CD14-positive monocyte (primary cell): ENCODE measurements at regions not wholly inside any gene's neighbourhood (a gene's known extent, or its start where the extent isn't known, plus 50 kb on each side); places are given as distances from the start of the nearest gene placed in this dataset.

Experiments used
- DNase-seq, 3 donors: peaks; one replicate each; pipeline ENCODE4 v3.0.0-alpha.2; 2011 to 2022
- H2AFZ ChIP-seq: 2 replicates; pipeline ENCODE4 v1.6.0; 2012; ENCODE audit warnings: mild to moderate bottlenecking, low read depth, low read length, inconsistent platforms; ENCODE audit not compliant: insufficient read depth, poor library complexity, severe bottlenecking
- H3K27ac ChIP-seq, 2 donors: 1 replicate in 1 of 2; 2 replicates in 1 of 2; pipeline ENCODE4 v1.5.1; 2012 to 2013; ENCODE audit warnings: low read length in 2 of 2, control low read depth in 1 of 2, inconsistent platforms in 1 of 2, low read depth in 1 of 2, mild to moderate bottlenecking in 1 of 2
- H3K27me3 ChIP-seq, 2 donors: one replicate each; pipeline versions ENCODE4 v1.6.0 to v1.6.1; 2011 to 2013; ENCODE audit warnings: low read length in 2 of 2; ENCODE audit not compliant: control insufficient read depth in 2 of 2, insufficient read depth in 2 of 2
- H3K36me3 ChIP-seq, 2 donors: replicated peaks in 1 of 2; 1 replicate in 1 of 2; 2 replicates in 1 of 2; pipeline versions ENCODE4 v1.5.1 to v1.6.1; 2012 to 2013; ENCODE audit warnings: low read length in 2 of 2, control low read depth in 1 of 2, inconsistent platforms in 1 of 2, mild to moderate bottlenecking in 1 of 2; ENCODE audit not compliant: insufficient read depth in 2 of 2, control insufficient read depth in 1 of 2
- H3K4me1 ChIP-seq, 2 donors: 1 replicate in 1 of 2; 2 replicates in 1 of 2; pipeline versions ENCODE4 v1.5.1 to v1.6.1; 2012 to 2013; ENCODE audit warnings: low read length in 2 of 2, control low read depth in 1 of 2, inconsistent platforms in 1 of 2, mild to moderate bottlenecking in 1 of 2, moderate library complexity in 1 of 2; ENCODE audit not compliant: insufficient read depth in 2 of 2, control insufficient read depth in 1 of 2
- H3K4me2 ChIP-seq: replicated peaks from 2 replicates; pipeline ENCODE3; 2012; ENCODE audit warnings: low read length, moderate library complexity, mild to moderate bottlenecking; ENCODE audit not compliant: poor library complexity, severe bottlenecking; ENCODE audit errors: extremely low read depth
- H3K4me3 ChIP-seq, 3 experiments: fragments of 200-600 bp in 1 of 3; sonication (generic) in 1 of 3; replicated peaks in 1 of 3; 1 replicate in 2 of 3; 2 replicates in 1 of 3; pipeline ENCODE4 v1.5.1; 2011 to 2013; ENCODE audit warnings: low read length in 3 of 3, mild to moderate bottlenecking in 3 of 3, control low read depth in 2 of 3, low read depth in 2 of 3, inconsistent platforms in 1 of 3, moderate library complexity in 1 of 3
- H3K79me2 ChIP-seq: 2 replicates; pipeline ENCODE4 v1.6.0; 2012; ENCODE audit warnings: mild to moderate bottlenecking, control low read depth, inconsistent platforms, low read length, moderate library complexity; ENCODE audit not compliant: insufficient read depth
- H3K9ac ChIP-seq: 2 replicates; pipeline ENCODE4 v1.6.0; 2017; ENCODE audit warnings: low read length, mild to moderate bottlenecking; ENCODE audit not compliant: insufficient read depth, poor library complexity, severe bottlenecking
- H3K9me3 ChIP-seq, 2 donors: replicated peaks in 1 of 2; 1 replicate in 1 of 2; 2 replicates in 1 of 2; pipeline versions ENCODE4 v1.5.1 to v1.6.1; 2012 to 2013; ENCODE audit warnings: low read length in 2 of 2, control low read depth in 1 of 2; ENCODE audit not compliant: control insufficient read depth in 1 of 2, insufficient read depth in 1 of 2
- H4K20me1 ChIP-seq: 2 replicates; pipeline ENCODE4 v1.6.0; 2012; ENCODE audit warnings: mild to moderate bottlenecking, low read length, control low read depth, moderate library complexity; ENCODE audit not compliant: insufficient read depth
- H3K27ac Mint-ChIP-seq, 7 donors: one replicate each; pipeline ENCODE4 v1.8.0; 2020; ENCODE audit warnings: mild to moderate bottlenecking in 7 of 7, mixed read lengths in 7 of 7, moderate library complexity in 6 of 7, inconsistent platforms in 2 of 7
- H3K27me3 Mint-ChIP-seq, 3 donors: one replicate each; pipeline ENCODE4 v1.8.0; 2021 to 2022; ENCODE audit warnings: low read depth in 3 of 3, mild to moderate bottlenecking in 3 of 3, mixed read lengths in 3 of 3, moderate library complexity in 3 of 3, inconsistent platforms in 1 of 3
- H3K36me3 Mint-ChIP-seq, 2 donors: one replicate each; pipeline ENCODE4 v1.8.0; 2020; ENCODE audit warnings: mixed read lengths in 2 of 2, inconsistent platforms in 1 of 2, mild to moderate bottlenecking in 1 of 2
- H3K4me1 Mint-ChIP-seq: one replicate; pipeline ENCODE4 v1.8.0; 2020; ENCODE audit warnings: mild to moderate bottlenecking, mixed read lengths
- H3K4me3 Mint-ChIP-seq, 2 donors: one replicate each; pipeline ENCODE4 v1.8.0; 2020; ENCODE audit warnings: mild to moderate bottlenecking in 2 of 2, mixed read lengths in 2 of 2, moderate library complexity in 1 of 2
- H3K9me3 Mint-ChIP-seq, 7 donors: one replicate each; pipeline ENCODE4 v1.8.0; 2020 to 2022; ENCODE audit warnings: mixed read lengths in 7 of 7, mild to moderate bottlenecking in 6 of 7, moderate library complexity in 6 of 7, inconsistent platforms in 2 of 7
- CTCF ChIP-seq: fragments of 200-600 bp; IDR thresholded peaks from one replicate; pipeline ENCODE4 v1.8.0; 2022; ENCODE audit warnings: antibody characterized with exemption, mild to moderate bottlenecking
- WGBS: methylation state at CpG from one replicate; pipeline ENCODE4 v1.1.5; 2013; ENCODE audit warnings: missing lambda C conversion rate; ENCODE audit not compliant: insufficient coverage; 5-methylcytosine and 5-hydroxymethylcytosine counted together
- intact Hi-C, 2 donors: fragments of 100-400 bp; cut with micrococcal nuclease; formaldehyde crosslinking; loops; one replicate each; pipeline versions ENCODE4 v1.15.0 to v1.15.1; 2023

GRCh38 chr12:11565752-11566151 lies 83.7 kb upstream of the ETV6 start:
- Mint-ChIP-seq H3K4me1 (no peaks in the 10 kb centered on the region), H3K4me3 (no peak overlapping the region), H3K27me3 (peaks cover 0 to 2% (median 0%) of the 10 kb centered on the region in 3 donors), H3K36me3 (no peaks in the 10 kb centered on the region), H3K27ac (no peak overlapping the region), H3K9me3 (no peaks in the 10 kb centered on the region)
- no peaks in the 10 kb centered on the region for H4K20me1 ChIP-seq
- no peaks in the 10 kb centered on the region for H3K9me3 ChIP-seq
- no peak overlapping the region for H3K4me2 ChIP-seq
- H3K79me2 ChIP-seq: no peaks in the 10 kb centered on the region
- no peaks in the 10 kb centered on the region for H3K27me3 ChIP-seq
- intact Hi-C loops: no loop called here
- H3K4me1 ChIP-seq: no peaks in the 10 kb centered on the region
- no peak overlapping the region for H3K27ac ChIP-seq
- no peaks in the 10 kb centered on the region for H3K36me3 ChIP-seq
- WGBS: no CpG with 5 or more reads among the region's 2 CpGs
- no peak overlapping the region for H3K4me3 ChIP-seq
- TF ChIP-seq CTCF: no peak
- H2AFZ ChIP-seq: no peak overlapping the region
- no peak for DNase-seq
- no peak overlapping the region for H3K9ac ChIP-seq

GRCh38 chr12:11568155-11568761 lies 81.2 kb upstream of the ETV6 start:
- WGBS: 100% methylated on average over 2 of the region's 3 CpGs
- H3K9me3 Mint-ChIP-seq: no peaks in the 10 kb centered on the region

More at GRCh38 chr12:11568155-11568761, 81.2 kb upstream of the ETV6 start:
- Histone ChIP-seq H2AFZ (no peak overlapping the region), H3K79me2 (no peaks in the 10 kb centered on the region), H3K27me3 (no peaks in the 10 kb centered on the region), H3K4me1 (no peaks in the 10 kb centered on the region), H3K9ac (no peak overlapping the region), H3K36me3 (no peaks in the 10 kb centered on the region), H3K9me3 (no peaks in the 10 kb centered on the region), H3K4me2 (no peak overlapping the region), H3K27ac (no peak overlapping the region), H3K4me3 (no peak overlapping the region), H4K20me1 (no peaks in the 10 kb centered on the region)
- intact Hi-C loops: no loop called here
- H3K4me1 Mint-ChIP-seq: no peaks in the 10 kb centered on the region
- no peak overlapping the region for H3K4me3 Mint-ChIP-seq
- DNase-seq: no peak
- H3K36me3 Mint-ChIP-seq: no peaks in the 10 kb centered on the region
- H3K27me3 Mint-ChIP-seq: peaks cover 0 to 2% (median 0%) of the 10 kb centered on the region in 3 donors
- no peak overlapping the region for H3K27ac Mint-ChIP-seq
- no peak for TF ChIP-seq CTCF
